ENCODE measurements at regions not wholly inside any gene's neighbourhood (a gene's known extent, or its start where the extent isn't known, plus 50 kb on each side); places are given as distances from the start of the nearest gene placed in this dataset.

DNA sequence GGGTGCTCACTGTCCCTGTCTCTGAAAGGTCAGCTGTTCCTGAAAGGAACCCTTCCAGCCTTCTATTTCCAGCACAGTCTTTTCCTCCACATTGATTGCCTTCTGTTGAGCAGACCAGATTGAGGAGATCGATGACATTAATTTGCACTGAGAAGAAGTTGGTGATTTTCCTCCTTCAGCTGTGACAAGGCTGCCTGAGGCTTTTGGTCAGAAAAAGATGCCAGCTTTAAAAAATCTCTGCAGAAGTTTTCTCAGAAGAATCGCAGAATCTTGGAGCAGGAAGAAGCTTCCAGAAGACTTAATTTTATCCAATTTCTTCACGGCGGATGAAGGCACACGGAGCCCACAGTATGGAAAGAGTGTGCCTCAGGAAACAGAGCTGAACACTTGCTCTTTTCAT lies 112.8 kb downstream of the FAM43A start:
- peaks cover 19% of the 10 kb centered on the region for H3K4me1 ChIP-seq (ENCODE audit: insufficient read depth, low read length)
- H3K9me3 ChIP-seq (ENCODE audit: low read length), result no peaks in the 10 kb centered on the region
- H2AFZ ChIP-seq (ENCODE audit: low read depth, low read length), result no peak overlapping the region
- H3K36me3 ChIP-seq (ENCODE audit: insufficient read depth, low read length), result no peaks in the 10 kb centered on the region
- peaks cover 4% of the 10 kb centered on the region for H3K27me3 ChIP-seq (ENCODE audit: insufficient read depth, low read length)
- no peak overlapping the region for H3K4me3 ChIP-seq (ENCODE audit: low read length)

DNA sequence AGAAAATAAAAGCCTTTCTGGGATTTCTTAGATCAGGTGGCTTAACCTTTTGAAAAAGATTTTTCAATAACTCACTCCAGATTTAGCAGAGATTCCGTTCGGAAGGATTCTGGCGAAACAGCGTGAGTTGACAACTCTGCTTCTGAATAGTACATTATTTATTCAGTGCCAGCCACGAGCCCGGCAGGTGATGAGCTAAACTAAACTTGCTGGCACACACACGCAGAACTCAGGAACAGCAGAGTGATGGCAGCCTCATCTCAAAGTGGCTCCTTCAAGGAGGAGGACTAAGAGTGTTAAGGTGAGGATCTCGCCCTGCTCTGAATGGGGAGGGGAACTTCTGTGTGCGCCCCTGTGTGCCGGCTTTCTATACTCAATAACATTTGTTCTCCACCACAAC lies 114.3 kb downstream of the FAM43A start:
- Histone ChIP-seq H3K36me3 (ENCODE audit: insufficient read depth, low read length) (no peaks in the 10 kb centered on the region), H3K4me1 (ENCODE audit: insufficient read depth, low read length) (peaks cover 19% of the 10 kb centered on the region), H3K9me3 (ENCODE audit: low read length) (no peaks in the 10 kb centered on the region), H2AFZ (ENCODE audit: low read depth, low read length) (no peak overlapping the region), H3K4me3 (ENCODE audit: low read length) (no peak overlapping the region), H3K27me3 (ENCODE audit: insufficient read depth, low read length) (peaks cover 9% of the 10 kb centered on the region)

GRCh38 chr3:194801461-194802432 lies 116.1 kb downstream of the FAM43A start:
- Histone ChIP-seq H3K4me1 (ENCODE audit: insufficient read depth, low read length) (peaks cover 19% of the 10 kb centered on the region), H3K9me3 (ENCODE audit: low read length) (no peaks in the 10 kb centered on the region), H2AFZ (ENCODE audit: low read depth, low read length) (no peak overlapping the region), H3K4me3 (ENCODE audit: low read length) (no peak overlapping the region), H3K36me3 (ENCODE audit: insufficient read depth, low read length) (no peaks in the 10 kb centered on the region), H3K27me3 (ENCODE audit: insufficient read depth, low read length) (peaks cover 16% of the 10 kb centered on the region)

GRCh38 chr3:194804796-194805195 lies 119.1 kb downstream of the FAM43A start:
- Histone ChIP-seq H3K4me1 (ENCODE audit: insufficient read depth, low read length) (peaks cover 19% of the 10 kb centered on the region), H3K9me3 (ENCODE audit: low read length) (no peaks in the 10 kb centered on the region), H2AFZ (ENCODE audit: low read depth, low read length) (no peak overlapping the region), H3K27me3 (ENCODE audit: insufficient read depth, low read length) (peaks cover 12% of the 10 kb centered on the region), H3K4me3 (ENCODE audit: low read length) (no peak overlapping the region), H3K36me3 (ENCODE audit: insufficient read depth, low read length) (no peaks in the 10 kb centered on the region)

- H2AFZ ChIP-seq (ENCODE audit: low read depth, low read length), result no peak overlapping the region
- peaks cover 16% of the 10 kb centered on the region for H3K4me1 ChIP-seq (ENCODE audit: insufficient read depth, low read length)
- peaks cover 12% of the 10 kb centered on the region for H3K27me3 ChIP-seq (ENCODE audit: insufficient read depth, low read length)
- H3K9me3 ChIP-seq (ENCODE audit: low read length), result no peaks in the 10 kb centered on the region
- H3K4me3 ChIP-seq (ENCODE audit: low read length), result no peak overlapping the region
- H3K36me3 ChIP-seq (ENCODE audit: insufficient read depth, low read length), result no peaks in the 10 kb centered on the region
Measured at GRCh38 chr3:194805546-194805945, 119.9 kb downstream of the FAM43A start.

- Histone ChIP-seq H2AFZ (ENCODE audit: low read depth, low read length) (no peak overlapping the region), H3K9me3 (ENCODE audit: low read length) (no peaks in the 10 kb centered on the region), H3K36me3 (ENCODE audit: insufficient read depth, low read length) (no peaks in the 10 kb centered on the region), H3K4me3 (ENCODE audit: low read length) (no peak overlapping the region), H3K4me1 (ENCODE audit: insufficient read depth, low read length) (peaks cover 3% of the 10 kb centered on the region), H3K27me3 (ENCODE audit: insufficient read depth, low read length) (peaks cover 15% of the 10 kb centered on the region)
Measured at GRCh38 chr3:194806991-194807630, 121.4 kb downstream of the FAM43A start.

- Histone ChIP-seq H3K4me3 (ENCODE audit: low read length) (no peak overlapping the region), H3K27me3 (ENCODE audit: insufficient read depth, low read length) (peaks cover 15% of the 10 kb centered on the region), H3K36me3 (ENCODE audit: insufficient read depth, low read length) (no peaks in the 10 kb centered on the region), H2AFZ (ENCODE audit: low read depth, low read length) (no peak overlapping the region), H3K9me3 (ENCODE audit: low read length) (no peaks in the 10 kb centered on the region), H3K4me1 (ENCODE audit: insufficient read depth, low read length) (no peaks in the 10 kb centered on the region)
Measured at GRCh38 chr3:194808640-194809097, 123.0 kb downstream of the FAM43A start.

DNA sequence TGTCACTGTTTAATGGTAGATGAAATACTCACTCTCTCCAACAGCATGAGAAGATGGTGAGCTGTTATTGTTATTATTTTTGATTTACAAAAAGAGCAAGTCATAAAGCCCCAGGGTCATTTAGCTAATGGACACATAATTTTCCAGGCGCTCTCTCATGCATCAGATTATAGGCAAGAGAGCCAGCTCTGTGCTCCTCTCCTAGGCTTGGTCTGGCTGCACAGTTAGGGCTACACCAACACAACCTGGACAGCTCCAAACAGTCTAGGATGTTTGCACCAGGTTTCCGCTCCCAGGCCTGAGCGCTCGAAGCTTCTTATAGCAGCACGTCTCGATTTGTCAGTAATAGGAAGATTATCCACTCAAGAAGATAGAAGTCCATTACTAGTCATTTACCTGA lies 123.7 kb downstream of the FAM43A start:
- Histone ChIP-seq H3K4me3 (ENCODE audit: low read length) (no peak overlapping the region), H3K27me3 (ENCODE audit: insufficient read depth, low read length) (peaks cover 18% of the 10 kb centered on the region)

DNA sequence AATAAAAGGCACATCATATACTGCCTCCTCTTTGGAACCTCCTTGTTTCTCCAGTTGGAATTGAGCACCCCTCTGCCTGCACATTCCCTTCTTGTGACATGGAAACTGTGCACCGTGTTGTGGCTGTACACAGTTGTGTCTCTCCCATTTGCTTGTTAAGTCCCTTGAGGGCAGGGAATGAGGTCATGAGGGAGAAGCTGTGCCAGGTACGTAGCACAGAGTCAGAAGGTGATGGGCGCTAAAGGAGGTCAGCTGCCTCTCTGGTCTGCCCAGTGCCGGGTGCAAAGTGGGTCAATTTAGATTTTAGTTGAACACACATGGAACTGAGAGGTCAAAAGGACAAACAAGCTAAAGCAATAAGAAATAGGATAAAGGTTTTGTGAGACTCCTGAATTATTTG lies 124.4 kb downstream of the FAM43A start:
- Histone ChIP-seq H3K9me3 (ENCODE audit: low read length) (no peaks in the 10 kb centered on the region), H3K36me3 (ENCODE audit: insufficient read depth, low read length) (no peaks in the 10 kb centered on the region), H3K4me1 (ENCODE audit: insufficient read depth, low read length) (no peaks in the 10 kb centered on the region), H3K27me3 (ENCODE audit: insufficient read depth, low read length) (peaks cover 12% of the 10 kb centered on the region), H2AFZ (ENCODE audit: low read depth, low read length) (no peak overlapping the region), H3K4me3 (ENCODE audit: low read length) (no peak overlapping the region)

More for the DNA sequence above, 123.7 kb downstream of the FAM43A start:
- Histone ChIP-seq H3K36me3 (ENCODE audit: insufficient read depth, low read length) (no peaks in the 10 kb centered on the region), H3K4me1 (ENCODE audit: insufficient read depth, low read length) (no peaks in the 10 kb centered on the region), H3K9me3 (ENCODE audit: low read length) (no peaks in the 10 kb centered on the region), H2AFZ (ENCODE audit: low read depth, low read length) (no peak overlapping the region)

DNA sequence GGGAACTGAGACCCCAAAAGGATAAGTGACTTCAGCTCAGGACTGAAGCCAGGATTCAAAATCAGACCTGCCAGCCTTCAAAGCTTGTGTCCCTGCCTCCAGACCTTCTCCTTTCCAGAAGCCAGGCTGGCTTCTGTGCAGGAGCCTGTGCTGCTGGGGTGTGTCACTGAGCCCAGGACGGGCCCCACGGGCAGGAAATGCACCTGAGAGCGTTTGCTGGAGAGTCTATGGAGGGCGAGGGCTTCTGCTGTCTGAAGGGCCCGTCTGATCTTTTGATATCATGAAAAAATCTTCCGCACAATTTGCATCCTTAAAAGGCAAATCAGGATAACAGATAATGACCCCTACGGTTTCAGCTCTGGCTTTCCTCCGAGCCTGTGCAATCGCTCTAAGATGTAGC lies 125.4 kb downstream of the FAM43A start:
- Histone ChIP-seq H3K27me3 (ENCODE audit: insufficient read depth, low read length) (peaks cover 6% of the 10 kb centered on the region), H3K4me3 (ENCODE audit: low read length) (no peak overlapping the region), H3K4me1 (ENCODE audit: insufficient read depth, low read length) (no peaks in the 10 kb centered on the region), H3K36me3 (ENCODE audit: insufficient read depth, low read length) (no peaks in the 10 kb centered on the region), H2AFZ (ENCODE audit: low read depth, low read length) (no peak overlapping the region), H3K9me3 (ENCODE audit: low read length) (no peaks in the 10 kb centered on the region)

- peaks cover 6% of the 10 kb centered on the region for H3K27me3 ChIP-seq (ENCODE audit: insufficient read depth, low read length)
Measured at GRCh38 chr3:194812176-194812575, 126.5 kb downstream of the FAM43A start.

GRCh38 chr3:194814878-194815357 lies 129.2 kb downstream of the FAM43A start:
- Histone ChIP-seq H3K9me3 (ENCODE audit: low read length) (no peaks in the 10 kb centered on the region), H3K4me3 (ENCODE audit: low read length) (no peak overlapping the region), H2AFZ (ENCODE audit: low read depth, low read length) (no peak overlapping the region), H3K4me1 (ENCODE audit: insufficient read depth, low read length) (no peaks in the 10 kb centered on the region), H3K36me3 (ENCODE audit: insufficient read depth, low read length) (no peaks in the 10 kb centered on the region), H3K27me3 (ENCODE audit: insufficient read depth, low read length) (peaks cover 12% of the 10 kb centered on the region)

More at GRCh38 chr3:194812176-194812575, 126.5 kb downstream of the FAM43A start:
- no peaks in the 10 kb centered on the region for H3K4me1 ChIP-seq (ENCODE audit: insufficient read depth, low read length)
- no peak overlapping the region for H2AFZ ChIP-seq (ENCODE audit: low read depth, low read length)
- H3K4me3 ChIP-seq (ENCODE audit: low read length), result no peak overlapping the region
- no peaks in the 10 kb centered on the region for H3K36me3 ChIP-seq (ENCODE audit: insufficient read depth, low read length)
- no peaks in the 10 kb centered on the region for H3K9me3 ChIP-seq (ENCODE audit: low read length)
